ENCODE measurements at regions not wholly inside any gene's neighbourhood (a gene's known extent, or its start where the extent isn't known, plus 50 kb on each side); places are given as distances from the start of the nearest gene placed in this dataset.

DNA sequence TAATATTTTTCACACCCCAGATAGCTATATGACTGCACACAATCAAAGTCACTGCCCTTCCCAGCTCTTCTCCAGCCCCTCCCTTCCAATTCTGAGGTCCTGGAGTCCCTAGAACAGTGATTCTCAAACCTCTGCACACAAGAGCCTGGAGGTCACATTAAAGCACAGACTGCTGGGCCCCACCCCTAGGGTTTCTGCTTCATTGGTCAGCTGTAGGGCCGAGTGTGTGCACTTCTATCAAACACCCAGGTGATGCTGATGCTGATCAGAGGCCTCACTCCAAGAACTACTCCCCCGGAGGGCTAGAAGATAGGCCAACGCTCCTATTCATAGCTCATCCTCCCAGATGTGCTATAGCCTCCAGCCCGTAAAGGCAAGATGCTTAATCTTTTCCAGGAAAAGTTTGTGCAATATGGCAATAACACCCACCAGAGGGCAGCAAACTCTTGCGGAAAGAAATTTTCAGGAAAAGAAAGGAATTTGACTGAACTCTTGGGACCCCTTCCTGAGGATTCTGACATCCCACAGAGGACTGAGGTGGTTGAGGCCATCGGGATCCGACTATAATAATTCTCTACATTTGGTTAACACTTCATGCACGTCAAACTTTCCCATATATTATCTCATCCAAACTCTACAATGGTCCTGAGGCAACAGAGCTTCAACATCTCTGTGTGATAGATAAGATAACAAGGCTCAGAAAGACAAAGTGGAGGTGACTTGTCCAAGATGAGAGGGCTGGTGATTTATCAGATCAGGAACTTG, 194.2 kb upstream of the PKDCC start:
- DNase-seq (ENCODE audit: low spot score), result peak; percentile 23
- TF ChIP-seq CTCF (IDR thresholded peaks at IDR 0.05; ENCODE audit: borderline replicate concordance, control extremely low read depth, extremely low read depth, insufficient read depth, missing control alignments), result peak; percentile 45
- in situ Hi-C loops (cut with MboI; ENCODE audit: low sequenced_read_pairs, unreplicated experiment), result loop anchor here (25.0 kb wide), 2 partner anchors 384 to 509 kb away; partner anchors contain the start of gene COX7A2L

- no peak for DNase-seq (ENCODE audit: low spot score)
- in situ Hi-C loops (cut with MboI; ENCODE audit: low sequenced_read_pairs, unreplicated experiment), result loop anchor here (25.0 kb wide), 2 partner anchors 383 to 508 kb away; partner anchors contain the start of gene COX7A2L
- no peak for TF ChIP-seq CTCF (IDR thresholded peaks at IDR 0.05; ENCODE audit: borderline replicate concordance, control extremely low read depth, extremely low read depth, insufficient read depth, missing control alignments)
These were observed 193.6 kb upstream of the PKDCC start for GRCh38 chr2:41854227-41854626.

GRCh38 chr2:41856946-41857345, 190.9 kb upstream of the PKDCC start:
- in situ Hi-C loops (cut with MboI; ENCODE audit: low sequenced_read_pairs, unreplicated experiment), result loop anchor here (5.0 to 25.0 kb wide), 3 partner anchors 230 to 505 kb away; partner anchors contain the start of gene COX7A2L
- no peak for DNase-seq (ENCODE audit: low spot score)
- TF ChIP-seq CTCF (IDR thresholded peaks at IDR 0.05; ENCODE audit: borderline replicate concordance, control extremely low read depth, extremely low read depth, insufficient read depth, missing control alignments), result no peak

DNA sequence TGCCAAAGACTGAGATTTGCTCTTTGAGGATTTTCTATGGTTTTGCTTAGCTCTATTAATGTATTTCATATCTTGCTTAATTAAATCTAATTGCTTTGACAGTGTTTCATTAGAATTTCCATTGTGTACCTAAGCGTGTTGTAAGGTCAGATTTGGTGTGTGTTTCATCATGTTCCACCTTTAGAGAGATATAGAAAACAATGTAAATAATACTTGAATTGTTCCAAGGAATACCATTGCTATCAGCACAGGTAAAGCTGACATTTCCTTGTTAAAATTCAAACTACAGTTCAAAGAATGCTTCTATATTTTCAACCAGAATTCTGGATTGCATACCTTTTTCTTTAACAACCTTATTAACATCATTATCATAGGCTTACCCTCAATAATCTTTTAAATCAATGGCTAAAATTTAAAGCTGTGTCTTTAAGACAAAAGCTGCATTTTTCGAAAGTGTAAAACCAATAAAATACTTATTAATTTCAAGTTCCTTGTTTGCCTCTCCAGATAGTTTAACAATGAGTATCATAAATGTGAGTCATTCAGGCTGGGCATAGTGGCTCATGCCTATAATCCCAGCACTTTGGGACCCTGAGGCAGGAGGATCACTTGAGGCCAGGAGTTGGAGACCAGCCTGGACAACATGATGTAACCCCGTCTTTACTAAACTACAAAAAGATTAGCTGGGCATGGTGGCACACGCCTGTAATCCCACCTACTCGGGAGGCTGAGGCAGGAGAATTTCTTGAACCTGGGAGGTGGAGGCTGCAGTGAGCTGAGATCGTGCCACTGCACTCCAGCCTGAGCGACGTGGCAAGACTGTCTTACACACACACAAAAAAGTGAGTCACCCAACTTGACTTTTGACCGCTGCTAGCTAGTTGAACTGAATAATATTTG, 188.0 kb upstream of the PKDCC start:
- no peak for DNase-seq (ENCODE audit: low spot score)
- in situ Hi-C loops (cut with MboI; ENCODE audit: low sequenced_read_pairs, unreplicated experiment), result loop anchor here (5.0 to 25.0 kb wide), 3 partner anchors 227 to 502 kb away; partner anchors contain the start of gene COX7A2L
- no peak for TF ChIP-seq CTCF (IDR thresholded peaks at IDR 0.05; ENCODE audit: borderline replicate concordance, control extremely low read depth, extremely low read depth, insufficient read depth, missing control alignments)

GRCh38 chr2:41863062-41863461, 184.8 kb upstream of the PKDCC start:
- in situ Hi-C loops (cut with MboI; ENCODE audit: low sequenced_read_pairs, unreplicated experiment), result loop anchor here (25.0 kb wide), 2 partner anchors 374 to 499 kb away; partner anchors contain the start of gene COX7A2L
- DNase-seq (ENCODE audit: low spot score), result no peak
- no peak for TF ChIP-seq CTCF (IDR thresholded peaks at IDR 0.05; ENCODE audit: borderline replicate concordance, control extremely low read depth, extremely low read depth, insufficient read depth, missing control alignments)

- TF ChIP-seq CTCF (IDR thresholded peaks at IDR 0.05; ENCODE audit: borderline replicate concordance, control extremely low read depth, extremely low read depth, insufficient read depth, missing control alignments), result no peak
- in situ Hi-C loops (cut with MboI; ENCODE audit: low sequenced_read_pairs, unreplicated experiment), result loop anchor here (25.0 kb wide), 2 partner anchors 372 to 497 kb away; partner anchors contain the start of gene COX7A2L
- DNase-seq (ENCODE audit: low spot score), result no peak
These were observed 182.6 kb upstream of the PKDCC start for GRCh38 chr2:41865263-41865662.

All from GM13976 (cell line).